GM12878 (cell line): ENCODE measurements at regions not wholly inside any gene's neighbourhood (a gene's known extent, or its start where the extent isn't known, plus 50 kb on each side); places are given as distances from the start of the nearest gene placed in this dataset.

Experiments used
- ATF2 ChIP-seq: IDR thresholded peaks from 2 replicates; pipeline ENCODE4 v1.6.1; 2012; ENCODE audit warnings: low read length, inconsistent platforms
- BHLHE40 ChIP-seq, 2 experiments: fragments of 450-650 bp in 1 of 2; IDR thresholded peaks; 2 replicates each; pipeline ENCODE4 v1.6.1; 2011 to 2017; ENCODE audit warnings: low read depth in 2 of 2, borderline replicate concordance in 1 of 2, improper control_type of control experiment in 1 of 2, low read length in 1 of 2, mild to moderate bottlenecking in 1 of 2
- CTCF ChIP-seq, 3 experiments: IDR thresholded peaks in 2 of 3; conservative IDR thresholded peaks in 1 of 3; 2 replicates each; pipeline ENCODE4 v1.5.1; 2011; ENCODE audit warnings: low read depth in 3 of 3, low read length in 3 of 3, mild to moderate bottlenecking in 3 of 3, control low read depth in 2 of 3, moderate library complexity in 2 of 3, inconsistent platforms in 1 of 3, mixed read lengths in 1 of 3; ENCODE audit not compliant: control insufficient read depth in 2 of 3, insufficient read depth in 1 of 3; ENCODE audit errors: extremely low read depth in 1 of 3
- E4F1 ChIP-seq: fragments of 450-650 bp; IDR thresholded peaks from 2 replicates; pipeline ENCODE4 v1.6.1; 2018; ENCODE audit warnings: borderline replicate concordance, mild to moderate bottlenecking; ENCODE audit not compliant: partially characterized antibody
- ELK1 ChIP-seq: IDR thresholded peaks from 2 replicates; pipeline ENCODE4 v1.6.1; 2012; ENCODE audit warnings: low read depth, low read length, improper control_type of control experiment
- EP300 ChIP-seq, 2 experiments: fragments of 150-350 bp in 1 of 2; IDR thresholded peaks; 2 replicates each; pipeline ENCODE4 v1.6.1; 2011 to 2012; ENCODE audit warnings: low read depth in 2 of 2, low read length in 2 of 2, borderline replicate concordance in 1 of 2, improper control_type of control experiment in 1 of 2, inconsistent platforms in 1 of 2; ENCODE audit not compliant: control insufficient read depth in 1 of 2
- NFYA ChIP-seq: IDR thresholded peaks from 2 replicates; pipeline ENCODE4 v1.6.1; 2011; ENCODE audit warnings: low read depth, mild to moderate bottlenecking, low read length, improper control_type of control experiment, borderline replicate concordance
- POLR2A ChIP-seq: IDR thresholded peaks from 2 replicates; pipeline ENCODE4 v1.6.1; 2011; ENCODE audit warnings: low read depth, mild to moderate bottlenecking, low read length
- POLR2AphosphoS5 ChIP-seq: IDR thresholded peaks from 2 replicates; pipeline ENCODE4 v1.6.1; 2011; ENCODE audit warnings: mild to moderate bottlenecking, low read length, inconsistent platforms
- PRDM15 ChIP-seq: fragments of 450-650 bp; formaldehyde crosslinking; IDR thresholded peaks from 2 replicates; pipeline ENCODE4 v1.4.0; 2020; ENCODE audit warnings: mild to moderate bottlenecking, moderate library complexity
- TAF1 ChIP-seq: IDR thresholded peaks from 2 replicates; pipeline ENCODE4 v1.6.1; 2011; ENCODE audit warnings: mild to moderate bottlenecking, low read depth, low read length, borderline replicate concordance
- TBL1XR1 ChIP-seq: IDR thresholded peaks from 2 replicates; pipeline ENCODE4 v1.6.1; 2012; ENCODE audit warnings: low read depth, low read length, improper control_type of control experiment

- TF ChIP-seq NFYA (no peak), PRDM15 (CRISPR knock-in tag) (no peak), CTCF (IDR thresholded peaks at IDR 0.05 in 2 of 3, conservative IDR thresholded peaks at IDR 0.05 in 1 of 3; ENCODE audit: control insufficient read depth in 2 of 3, extremely low read depth in 1 of 3, insufficient read depth in 1 of 3, low read depth in 3 of 3, low read length in 3 of 3) (no peak), ELK1 (no peak), TAF1 (no peak), TBL1XR1 (no peak), E4F1 (no peak), POLR2AphosphoS5 (no peak), BHLHE40 (IDR thresholded peaks at IDR 0.05; ENCODE audit: borderline replicate concordance in 1 of 2, low read depth in 2 of 2, low read length in 1 of 2) (no peak), ATF2 (no peak), POLR2A (no peak), EP300 (IDR thresholded peaks at IDR 0.05; ENCODE audit: borderline replicate concordance in 1 of 2, control insufficient read depth in 1 of 2, low read depth in 2 of 2, low read length in 2 of 2) (no peak)
These were observed 184.5 kb downstream of the INO80D start for GRCh38 chr2:205901491-205901890.
